CD4-positive, alpha-beta T cell treated with Interleukin-2 at 100 ng/mL for 4 hours (primary cell): ENCODE measurements at regions not wholly inside any gene's neighbourhood (a gene's known extent, or its start where the extent isn't known, plus 50 kb on each side); places are given as distances from the start of the nearest gene placed in this dataset.
"Not testable (repeated sequence)": the region's sequence is repeated elsewhere in the genome, so short reads cannot be mapped to it uniquely, and the experiment has no call there.

Experiments
- DNase-seq: peaks from one replicate; pipeline ENCODE4 v3.0.0-alpha.2; 2020; ENCODE audit warnings: low spot score

DNA sequence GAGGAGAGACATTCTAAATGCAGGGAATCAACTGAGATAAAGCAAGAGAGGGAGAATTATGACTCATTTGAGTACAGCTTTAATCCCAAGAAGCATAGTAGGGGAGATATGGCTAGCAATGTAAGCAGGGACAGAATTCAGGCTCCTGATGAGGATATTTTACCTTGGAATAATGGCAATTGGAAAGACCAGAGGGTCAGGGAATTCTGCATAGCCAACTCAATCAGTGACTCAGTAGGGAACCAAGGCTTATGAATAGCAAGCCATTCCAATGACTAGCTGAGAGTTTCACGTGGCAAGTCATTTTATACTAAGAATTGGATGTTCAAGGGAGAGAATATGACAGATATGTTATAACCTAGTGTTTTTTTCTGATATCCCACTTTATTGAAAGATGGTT lies 563.8 kb upstream of the NETO1 start:
- DNase-seq, result no peak

DNA sequence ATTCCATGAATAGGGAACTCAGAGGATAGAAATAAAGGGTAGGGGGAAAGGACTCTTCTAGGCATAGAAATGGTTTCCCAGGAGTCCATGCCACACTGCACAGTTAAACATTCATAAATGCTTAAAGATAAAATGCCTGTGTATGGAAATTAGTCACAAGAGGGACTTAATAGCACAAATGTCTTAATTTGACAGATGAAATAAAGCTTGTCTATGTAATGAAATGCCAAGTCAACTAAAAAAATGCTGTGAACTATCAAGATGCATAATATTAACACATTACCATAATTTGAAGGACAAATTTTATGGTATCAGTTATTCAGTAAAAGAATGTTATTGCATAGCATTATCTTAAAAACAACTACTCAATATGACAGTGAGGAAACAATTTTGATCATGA lies 553.2 kb upstream of the NETO1 start:
- DNase-seq, result no peak

DNA sequence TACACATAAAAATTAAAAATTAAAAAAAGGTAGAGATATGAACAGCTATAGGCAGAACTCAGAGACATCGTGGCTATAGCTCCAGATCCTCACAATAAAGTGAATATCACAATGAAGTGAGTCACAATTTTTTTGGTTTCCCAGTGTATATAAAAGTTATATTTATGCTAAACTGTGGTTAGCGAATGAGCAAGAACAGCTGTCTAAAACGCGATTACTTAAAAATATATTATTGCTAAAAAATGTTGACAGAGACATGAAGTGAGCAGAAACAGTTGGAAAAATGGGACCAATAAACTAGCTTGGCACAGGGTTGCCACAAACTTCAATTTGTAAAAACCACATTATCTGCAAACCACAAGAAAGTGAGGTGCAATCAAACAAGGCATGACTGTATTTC lies 551.7 kb upstream of the NETO1 start:
- no peak for DNase-seq

DNA sequence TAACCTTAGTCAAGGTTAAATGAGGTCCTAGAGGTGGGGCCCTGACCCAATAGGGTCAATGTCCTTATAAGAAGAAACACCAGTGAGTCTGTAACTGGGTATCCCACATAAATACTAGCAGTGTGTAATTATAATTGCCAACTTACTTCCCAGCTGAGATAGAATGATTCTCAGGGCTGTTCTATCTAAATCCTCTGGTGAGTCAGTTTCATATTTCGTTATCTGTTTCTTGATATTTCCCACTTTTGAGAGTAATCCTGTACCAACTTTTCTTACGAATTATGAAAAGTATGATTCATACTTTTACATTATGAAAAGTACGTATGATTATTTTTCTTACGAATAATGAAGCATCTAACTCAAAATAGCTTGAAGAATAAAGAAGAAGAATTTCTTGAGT lies 546.8 kb upstream of the NETO1 start:
- no peak for DNase-seq

DNA sequence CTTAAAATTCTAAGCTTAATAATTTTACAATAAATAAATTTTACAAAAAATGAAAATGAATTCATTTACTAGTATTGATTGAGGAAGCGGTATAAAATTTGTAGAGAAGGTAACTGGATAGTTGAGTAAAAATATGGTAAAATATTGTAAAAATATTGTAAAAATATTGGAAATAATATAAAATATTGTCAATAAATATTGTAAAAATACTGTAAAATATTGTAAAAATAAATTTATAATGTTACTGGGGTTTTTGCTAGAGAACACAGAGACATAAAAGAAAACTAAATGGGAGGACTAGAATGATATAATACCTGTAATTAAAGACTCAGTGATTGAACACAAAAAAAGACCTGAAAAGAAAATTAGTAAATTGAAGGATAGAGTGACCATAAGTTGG lies 546.3 kb upstream of the NETO1 start:
- no peak for DNase-seq

DNA sequence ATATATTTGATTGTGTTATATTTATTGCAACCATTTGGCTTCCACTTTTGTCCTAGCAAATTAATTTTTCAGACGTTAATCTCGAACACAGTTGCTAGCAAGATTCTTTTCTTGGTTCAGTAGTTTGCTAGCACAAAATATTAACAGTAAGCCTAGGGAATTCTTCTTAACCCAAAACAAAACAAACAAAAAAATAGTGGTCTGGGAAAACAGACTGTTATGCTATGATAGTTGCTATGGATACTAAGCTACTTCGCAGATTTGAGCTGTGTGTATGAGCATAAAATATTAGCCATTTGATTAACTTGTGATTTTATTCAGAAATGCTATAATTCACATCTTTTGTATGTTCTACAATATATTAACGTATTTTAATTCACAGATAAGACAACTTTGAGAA lies 541.5 kb upstream of the NETO1 start:
- no peak for DNase-seq

DNA sequence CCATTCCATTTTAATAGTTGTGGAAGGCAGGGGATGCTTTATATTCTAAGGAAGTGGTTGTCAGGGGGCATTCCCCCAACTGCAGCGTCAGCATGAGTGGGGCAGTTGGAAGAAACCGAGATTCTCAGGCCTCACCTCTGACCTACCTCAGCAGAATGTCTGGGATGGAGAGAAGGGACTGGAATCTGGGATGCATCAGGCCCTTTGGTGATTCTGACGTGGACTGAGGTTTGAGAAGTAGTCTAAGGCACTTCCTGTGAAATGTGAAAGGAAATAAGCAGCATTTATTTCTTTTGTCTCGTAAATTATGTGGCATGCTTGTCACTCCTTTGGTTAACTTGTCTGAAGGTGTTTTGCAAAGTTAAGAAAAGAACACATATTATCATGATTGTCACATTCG lies 540.7 kb upstream of the NETO1 start:
- DNase-seq, result no peak

DNA sequence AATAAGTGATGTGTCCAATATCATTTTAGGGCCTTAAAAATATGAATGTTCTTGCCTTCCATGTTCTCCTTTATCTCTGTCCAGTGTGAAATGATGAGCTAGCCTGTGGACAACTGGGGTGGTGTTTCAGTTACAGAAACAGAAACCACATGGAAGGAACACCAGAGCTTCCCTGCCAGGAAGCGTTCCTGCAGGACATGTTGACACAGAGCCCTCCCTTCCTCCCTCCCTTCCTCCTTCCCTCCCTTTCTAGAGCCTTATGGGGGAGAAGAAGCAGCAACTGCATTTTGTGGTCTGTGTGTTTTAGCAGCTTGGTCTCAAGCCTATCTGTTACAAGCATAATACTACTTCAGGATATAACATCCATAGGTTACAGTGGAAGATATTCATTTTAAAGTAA lies 539.7 kb upstream of the NETO1 start:
- no peak for DNase-seq

DNA sequence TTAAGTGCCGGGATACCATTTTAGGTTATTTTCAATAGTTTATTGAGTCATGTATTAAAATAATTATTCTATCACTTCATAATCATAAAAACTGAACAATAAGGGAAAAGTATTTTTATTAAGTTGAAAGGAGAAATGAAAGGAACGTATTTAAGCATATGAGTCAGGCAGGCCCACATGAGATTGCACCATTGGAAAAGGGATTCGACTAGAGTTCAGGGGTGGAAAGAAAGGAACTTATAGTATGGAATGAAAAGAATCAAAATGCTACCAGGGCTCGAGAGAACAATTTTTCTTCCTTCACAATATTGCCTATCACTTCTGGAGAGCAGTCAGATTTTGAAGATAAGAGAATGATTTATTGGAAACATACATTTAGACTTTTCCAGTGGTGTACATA lies 516.5 kb upstream of the NETO1 start:
- no peak for DNase-seq

DNA sequence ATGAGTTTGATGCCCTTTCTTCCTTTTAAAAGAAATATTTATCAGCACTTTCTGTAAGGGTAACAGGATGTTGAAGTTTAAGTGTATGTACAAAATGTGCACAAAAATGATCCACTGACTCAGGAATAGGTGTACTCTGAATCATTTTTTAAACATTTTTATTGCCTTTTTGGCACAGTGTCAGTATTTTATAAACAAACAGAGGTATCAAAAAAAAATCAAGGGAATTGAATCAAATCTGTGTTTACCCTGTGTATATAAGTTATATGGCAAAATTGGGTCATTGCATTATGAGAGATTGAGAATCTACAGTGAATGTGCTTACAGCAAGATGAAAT lies 513.9 kb upstream of the NETO1 start:
- no peak for DNase-seq

DNA sequence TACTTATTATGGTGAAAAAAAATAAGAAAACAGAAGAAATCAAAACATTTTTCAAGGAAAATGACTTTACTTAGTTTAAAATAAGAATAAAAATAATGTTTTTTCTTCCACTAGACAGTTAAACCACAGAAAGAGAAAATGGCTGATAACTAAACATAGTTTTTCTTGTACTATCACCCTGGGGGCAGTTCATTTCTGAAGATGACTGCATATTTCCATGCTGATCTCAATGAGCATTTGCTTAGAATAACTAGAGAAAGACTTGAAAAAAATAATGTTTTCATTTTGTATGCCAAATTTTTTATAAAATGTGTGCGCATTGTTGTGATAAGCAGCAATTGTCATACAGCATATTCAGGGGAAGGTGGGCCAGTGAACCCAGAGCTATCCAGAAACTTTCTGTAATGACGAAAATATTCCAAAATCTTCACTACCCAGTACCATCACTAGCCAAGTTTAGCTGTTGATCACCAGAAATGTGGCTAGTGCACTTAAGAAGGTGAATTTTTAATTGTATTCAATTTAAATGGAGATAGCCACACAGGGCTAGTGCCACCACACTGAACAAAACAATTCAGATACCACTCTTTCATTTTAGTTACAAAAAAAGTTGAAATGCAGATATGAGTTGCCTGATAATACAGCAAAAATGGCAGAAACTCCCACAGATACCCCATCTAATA lies 513.4 kb upstream of the NETO1 start:
- no peak for DNase-seq

DNA sequence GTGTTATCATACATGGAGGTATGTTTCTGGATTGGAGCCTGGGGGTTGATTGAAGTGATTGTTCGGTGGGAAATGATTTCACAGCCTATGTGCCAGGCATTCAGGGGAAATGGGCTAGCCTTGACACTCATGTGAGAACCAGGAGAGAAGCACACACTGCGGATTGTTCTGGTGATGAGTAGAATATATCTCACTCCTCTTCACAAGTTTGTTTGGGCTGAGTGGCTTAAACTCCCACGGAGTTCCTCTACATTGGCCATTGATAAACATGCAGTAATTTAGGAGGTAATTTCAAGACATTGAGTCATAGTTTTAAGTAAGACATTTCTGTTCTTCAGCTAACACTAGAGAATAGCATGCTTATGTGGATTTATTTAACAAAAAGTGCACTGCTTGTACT lies 498.9 kb upstream of the NETO1 start:
- no peak for DNase-seq

DNA sequence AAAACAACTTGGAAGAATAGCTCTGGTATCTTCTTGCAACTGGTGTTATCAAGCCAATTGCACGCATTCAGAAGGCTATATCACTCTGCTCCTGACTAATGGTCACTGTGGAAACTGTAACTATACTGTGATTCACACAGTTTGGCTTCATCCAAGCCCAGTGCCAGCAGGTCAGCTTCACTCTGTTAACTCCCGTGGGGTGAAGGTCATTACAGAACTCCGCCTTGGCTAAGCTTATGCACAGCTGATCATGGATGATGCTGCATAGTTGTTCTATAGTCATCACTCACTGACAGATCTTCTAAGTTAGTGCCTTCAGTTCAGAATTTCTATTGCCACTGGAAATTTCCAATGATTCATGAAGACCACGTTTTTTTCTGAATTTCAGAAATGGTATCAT lies 497.2 kb upstream of the NETO1 start:
- DNase-seq, result no peak

DNA sequence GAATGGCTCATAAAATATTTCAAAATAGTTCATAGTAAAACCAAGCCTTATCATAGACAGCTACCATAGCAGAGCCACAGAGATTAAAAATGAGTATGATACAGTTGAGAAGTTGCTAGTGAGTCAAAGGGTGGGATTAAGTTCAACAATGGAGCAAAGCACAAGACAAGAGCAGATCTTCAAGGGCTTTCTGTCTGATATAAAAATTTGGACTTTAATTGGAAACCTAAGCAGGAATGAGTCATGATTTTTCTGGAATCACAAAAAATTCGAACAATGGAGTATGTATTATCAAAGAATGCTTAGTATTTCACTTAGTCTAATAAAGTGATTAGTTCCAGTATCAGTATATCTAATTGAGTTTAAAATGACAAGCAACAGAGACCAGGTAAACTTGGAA lies 487.3 kb upstream of the NETO1 start:
- no peak for DNase-seq

DNA sequence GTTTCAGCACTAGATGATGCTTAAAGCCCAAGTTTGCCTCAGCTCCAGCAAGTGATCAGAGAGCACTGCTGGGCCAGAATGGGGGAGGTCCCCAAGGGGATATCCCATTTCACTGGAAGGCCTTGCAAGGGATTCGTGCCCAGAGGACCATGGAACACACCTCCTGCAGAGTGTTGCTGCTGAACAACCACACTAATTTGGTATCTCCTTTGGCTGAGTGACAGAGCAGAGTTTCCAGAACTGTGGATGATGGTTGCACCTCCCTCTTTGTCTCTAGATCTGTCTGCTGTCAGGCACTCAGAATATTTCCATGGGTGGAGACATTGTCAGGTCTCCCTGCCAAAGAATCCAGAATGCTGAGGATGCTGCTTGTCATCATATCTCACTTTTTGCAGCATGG lies 484.8 kb upstream of the NETO1 start:
- DNase-seq, result no peak

DNA sequence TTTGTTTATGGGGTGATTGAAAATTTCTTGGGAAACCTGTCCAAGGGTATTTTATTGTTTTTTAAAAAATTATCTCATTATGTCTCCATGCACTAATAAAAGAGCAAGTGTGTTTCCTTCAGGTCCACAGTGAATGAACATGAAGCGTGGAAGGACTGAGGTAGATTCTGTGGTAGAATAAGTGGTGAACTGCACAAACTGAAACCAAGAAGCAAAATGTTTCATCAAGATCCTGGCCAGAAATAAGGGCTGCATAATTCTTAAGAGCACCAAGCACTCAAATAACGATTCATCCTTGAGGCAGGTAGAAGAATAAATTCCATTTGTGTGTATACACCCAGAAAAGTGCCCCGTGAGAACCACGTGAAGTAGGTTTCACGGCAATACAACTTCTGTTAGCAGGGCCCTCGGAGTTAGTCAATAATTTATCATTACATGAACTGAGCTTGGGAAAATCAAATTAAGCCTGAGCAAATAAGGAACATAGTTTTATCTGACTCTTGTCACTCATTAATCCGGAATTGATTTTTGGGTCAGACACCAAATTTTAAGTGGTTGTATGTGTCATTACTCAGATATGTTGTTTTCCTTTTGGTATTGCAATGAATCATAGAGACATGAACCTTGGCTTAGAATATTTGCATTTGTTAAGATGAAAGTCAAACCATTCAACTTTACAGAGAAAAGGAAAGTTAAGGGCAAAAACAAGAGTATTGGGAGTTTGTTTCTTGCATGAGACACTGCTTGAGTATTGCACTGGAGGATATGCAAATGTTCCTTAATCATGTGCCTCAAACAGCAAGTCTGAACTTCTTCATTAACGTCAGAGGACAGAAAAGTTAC lies 472.6 kb upstream of the NETO1 start:
- no peak for DNase-seq

DNA sequence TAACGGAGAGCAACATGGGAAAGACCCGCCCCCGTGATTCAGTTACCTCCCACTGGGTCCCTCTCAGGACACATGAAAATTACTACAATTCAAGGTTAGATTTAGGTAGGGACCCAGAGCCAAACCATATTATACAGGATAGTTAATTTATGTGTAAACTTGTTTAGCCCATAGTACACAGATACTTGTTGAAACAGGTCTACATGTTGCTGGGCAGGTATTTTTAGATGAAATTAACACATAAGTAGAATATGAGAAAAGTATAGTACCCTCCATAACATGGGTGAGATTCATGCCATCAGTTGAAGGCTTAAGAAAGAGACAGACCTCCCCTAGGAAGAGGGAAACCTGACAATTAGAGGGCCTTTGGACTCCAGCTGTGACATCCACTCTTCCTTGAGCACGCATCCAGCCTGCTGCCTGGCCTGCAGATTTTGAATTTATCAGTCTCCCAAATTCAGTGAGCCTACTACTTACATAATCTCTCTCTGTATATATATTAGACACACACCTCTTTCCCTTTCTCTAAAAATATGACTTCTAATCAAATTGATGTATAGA lies 463.5 kb upstream of the NETO1 start:
- no peak for DNase-seq

DNA sequence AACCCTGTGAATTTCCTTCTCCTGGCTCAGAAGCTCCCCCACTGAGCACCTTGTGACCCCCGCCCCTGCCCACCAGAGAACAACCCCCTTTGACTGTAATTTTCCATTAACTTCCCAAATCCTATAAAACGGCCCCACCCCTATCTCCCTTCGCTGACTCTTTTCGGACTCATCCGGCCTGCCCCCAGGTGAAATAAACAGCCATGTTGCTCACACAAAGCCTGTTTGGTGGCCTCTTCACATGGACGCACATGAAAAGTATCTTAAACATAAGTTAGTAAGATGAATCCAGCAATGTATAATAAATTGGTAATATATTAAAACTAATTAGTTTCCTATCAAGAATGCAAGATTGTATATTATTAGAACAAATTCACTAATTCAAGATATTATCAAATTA lies 462.3 kb upstream of the NETO1 start:
- not testable (repeated sequence) for DNase-seq

DNA sequence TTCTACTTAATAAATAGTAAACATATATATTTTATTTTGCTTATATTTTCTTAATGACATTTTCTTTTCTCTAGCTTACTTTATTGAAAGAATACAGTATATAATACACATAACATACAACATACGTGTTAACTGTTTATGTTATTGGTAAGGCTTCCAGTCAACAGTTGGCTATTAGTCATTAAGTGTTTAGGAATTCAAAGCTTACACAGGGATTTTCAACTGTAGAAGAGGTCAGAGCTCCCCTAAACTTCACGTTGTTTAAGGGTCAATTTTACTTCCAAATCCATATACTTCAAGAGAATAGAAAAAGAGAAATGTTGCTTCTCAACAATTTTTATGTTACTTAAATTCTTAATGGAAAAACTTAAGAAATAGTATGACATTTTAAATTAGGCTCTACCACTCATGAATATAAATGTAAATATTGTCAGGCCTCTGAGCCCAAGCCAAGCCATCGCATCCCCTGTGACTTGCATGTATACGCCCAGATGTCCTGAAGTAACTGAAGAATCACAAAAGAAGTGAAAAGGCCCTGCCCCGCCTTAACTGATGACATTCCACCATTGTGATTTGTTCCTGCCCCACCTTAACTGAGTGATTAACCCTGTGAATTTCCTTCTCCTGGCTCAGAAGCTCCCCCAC lies 456.5 kb upstream of the NETO1 start:
- DNase-seq, result not testable (repeated sequence)

DNA sequence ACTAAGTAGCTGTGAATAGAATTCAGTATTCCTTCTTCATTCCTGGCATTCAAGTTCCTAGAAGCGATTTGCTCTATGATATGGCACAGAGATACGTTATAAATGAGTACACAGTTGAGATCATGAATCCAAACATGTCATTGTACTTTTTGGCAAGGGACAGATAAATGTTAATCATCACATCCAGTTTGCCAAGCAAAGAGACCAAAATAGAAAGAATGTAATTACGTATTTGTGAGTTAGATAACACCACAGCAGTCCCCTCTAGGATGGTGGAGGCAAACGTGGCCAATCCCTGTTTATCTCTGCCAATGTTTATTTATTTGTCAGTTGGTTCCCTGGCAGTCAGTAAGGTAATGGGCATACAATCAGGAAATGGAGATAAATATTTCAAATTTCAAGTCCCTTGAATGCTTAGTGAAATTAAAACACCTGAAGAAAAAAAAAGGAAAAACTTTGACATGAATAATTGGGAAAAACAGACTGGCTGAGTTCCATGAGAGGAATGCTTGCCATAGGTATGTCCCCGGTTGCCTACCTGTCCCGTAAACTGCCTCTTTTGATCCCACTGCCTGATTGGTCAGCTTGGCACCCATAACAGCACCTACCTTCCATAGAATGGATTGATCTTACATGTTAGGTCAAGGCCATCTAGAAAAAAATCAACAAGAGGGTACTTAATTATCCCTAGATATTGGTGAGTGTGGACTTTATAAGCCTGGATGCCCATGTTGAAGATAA lies 451.1 kb upstream of the NETO1 start:
- DNase-seq, result no peak

DNA sequence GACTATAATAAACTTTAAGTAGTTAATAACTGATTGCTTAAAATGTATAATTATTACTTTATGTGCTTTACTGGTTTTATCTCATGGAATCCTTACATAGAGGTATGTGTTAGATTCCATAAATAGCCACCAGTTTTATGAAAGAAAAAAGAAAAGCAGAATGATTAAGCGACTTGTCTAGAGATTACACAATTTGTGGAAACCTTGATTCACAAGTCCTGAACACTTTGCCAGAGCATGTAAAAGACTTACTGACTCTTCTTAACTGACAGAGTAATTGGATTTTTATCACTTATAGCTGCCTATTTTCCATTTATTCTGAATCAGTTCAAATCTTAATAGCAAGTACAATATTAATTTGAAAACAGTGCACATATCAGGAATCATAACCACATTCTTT lies 448.7 kb upstream of the NETO1 start:
- DNase-seq, result no peak

DNA sequence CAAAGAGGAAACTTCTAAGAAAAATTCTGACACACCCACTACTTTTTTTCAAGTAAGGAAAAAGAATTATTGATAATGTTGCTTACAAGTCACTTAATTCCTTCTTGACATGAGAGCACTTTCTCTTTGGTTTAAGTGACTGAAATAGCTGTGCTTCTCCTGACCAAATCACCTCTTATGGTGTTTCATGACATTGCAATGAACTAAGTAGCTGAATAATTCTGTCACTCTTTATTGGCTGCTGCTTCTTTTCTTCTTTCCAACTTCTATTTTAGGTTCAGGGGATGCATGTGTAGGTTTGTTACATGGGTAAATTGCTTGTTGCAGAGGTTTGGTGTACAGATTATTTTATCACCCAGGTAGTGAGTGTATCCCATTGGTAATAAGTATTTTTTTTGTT lies 447.6 kb upstream of the NETO1 start:
- DNase-seq, result no peak
